A673 (cell line): ENCODE measurements at regions not wholly inside any gene's neighbourhood (a gene's known extent, or its start where the extent isn't known, plus 50 kb on each side); places are given as distances from the start of the nearest gene placed in this dataset.

Experiments
- BruUV-seq: library from RNA; stranded (reverse); fragments of 400-500 nt; replicated peaks from 2 replicates; lab custom pipeline; 2021; lab: Mats Ljungman, UMichigan
- CTCF ChIA-PET: fragments of 300-600 bp; sonication (Branson Sonifier 250); formaldehyde crosslinking; loops from one replicate; lab custom pipeline; 2022; ENCODE audit warnings: antibody characterized with exemption; lab: Charles Lee
- POLR2A ChIA-PET: fragments of 300-600 bp; sonication (Branson Sonifier 250); formaldehyde crosslinking; loops from one replicate; lab custom pipeline; 2022; ENCODE audit warnings: antibody characterized with exemption; ENCODE audit not compliant: low non-redundant PET; lab: Charles Lee
- DNase-seq: peaks from one replicate; pipeline ENCODE4 v3.0.0-alpha.2; 2015; ENCODE audit warnings: low spot score
- H3K27ac ChIP-seq: fragments of 200-600 bp; sonication (generic); 2 replicates; pipeline ENCODE4 v1.5.1; 2016; ENCODE audit warnings: mixed run types, low read depth, mild to moderate bottlenecking, mixed read lengths, antibody characterized with exemption, low read length; ENCODE audit not compliant: poor library complexity, severe bottlenecking
- H3K27me3 ChIP-seq: fragments of 200-600 bp; sonication (generic); replicated peaks from 2 replicates; pipeline ENCODE4 v1.6.1; 2017; ENCODE audit warnings: mixed run types, low read depth, mild to moderate bottlenecking, mixed read lengths, antibody characterized with exemption, low read length; ENCODE audit not compliant: insufficient read depth, poor library complexity
- H3K36me3 ChIP-seq: fragments of 200-600 bp; sonication (generic); 2 replicates; pipeline ENCODE4 v1.6.1; 2016; ENCODE audit warnings: mixed run types, mild to moderate bottlenecking, mixed read lengths, antibody characterized with exemption, low read length; ENCODE audit not compliant: insufficient read depth, poor library complexity, severe bottlenecking
- H3K4me1 ChIP-seq: fragments of 200-600 bp; sonication (generic); 2 replicates; pipeline ENCODE4 v1.6.1; 2017; ENCODE audit warnings: mixed run types, mild to moderate bottlenecking, mixed read lengths, antibody characterized with exemption, low read length; ENCODE audit not compliant: insufficient read depth, poor library complexity, severe bottlenecking
- H3K4me3 ChIP-seq: fragments of 200-600 bp; sonication (generic); 2 replicates; pipeline ENCODE4 v1.5.1; 2016; ENCODE audit warnings: low read depth, mixed run types, mild to moderate bottlenecking, mixed read lengths, low read length; ENCODE audit not compliant: poor library complexity, severe bottlenecking
- H3K9me3 ChIP-seq: fragments of 200-600 bp; sonication (generic); 2 replicates; pipeline ENCODE4 v1.6.1; 2016; ENCODE audit warnings: mixed run types, low read depth, mild to moderate bottlenecking, mixed read lengths, antibody characterized with exemption, low read length; ENCODE audit not compliant: poor library complexity, severe bottlenecking
- EZH2 ChIP-seq: fragments of 200-600 bp; sonication (generic); IDR thresholded peaks from 2 replicates; pipeline ENCODE4 v1.6.1; 2017; ENCODE audit warnings: borderline replicate concordance, low read depth, mild to moderate bottlenecking, mixed read lengths, antibody characterized with exemption, low read length; ENCODE audit not compliant: poor library complexity, severe bottlenecking
- intact Hi-C: fragments of 100-400 bp; cut with micrococcal nuclease; formaldehyde crosslinking; loops from one replicate; pipeline ENCODE4 v1.10.0; 2022; ENCODE audit not compliant: unreplicated experiment
- TF ChIP-seq, protein P1 (sequence below): fragments of 300-800, 200-600 bp; sonication (generic); conservative IDR thresholded peaks from 2 replicates; pipeline ENCODE4 v1.5.1; 2017; ENCODE audit warnings: low read depth, mild to moderate bottlenecking, antibody characterized with exemption, low read length, moderate library complexity, mixed read lengths

DNA sequence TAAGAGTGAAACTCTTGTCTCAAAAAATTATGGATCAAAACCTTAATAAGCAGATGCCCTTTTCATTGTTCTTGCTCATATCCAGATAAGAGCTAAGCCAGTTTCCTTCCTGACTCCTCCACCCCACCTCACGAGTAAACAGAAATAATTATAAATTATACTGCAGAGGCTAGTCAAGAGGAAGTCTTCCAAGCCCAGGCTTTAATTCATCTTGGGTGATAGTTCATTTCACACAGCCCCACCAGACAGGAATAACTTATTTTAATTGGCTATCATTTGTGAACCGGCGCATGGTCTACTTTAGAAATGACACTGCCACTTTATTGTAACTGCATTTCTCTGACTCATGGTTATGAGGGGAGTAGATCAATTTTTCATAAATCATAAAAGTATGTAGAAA lies 102.0 kb downstream of the BTBD3 start:
- DNase-seq = no peak
- Histone ChIP-seq H3K4me3 (no peak overlapping the region), H3K9me3 (no peaks in the 10 kb centered on the region), H3K27me3 (no peaks in the 10 kb centered on the region), H3K36me3 (no peaks in the 10 kb centered on the region), H3K27ac (no peak overlapping the region), H3K4me1 (no peaks in the 10 kb centered on the region)
- TF ChIP-seq EZH2 = no peak
- TF ChIP-seq, protein P1, sequence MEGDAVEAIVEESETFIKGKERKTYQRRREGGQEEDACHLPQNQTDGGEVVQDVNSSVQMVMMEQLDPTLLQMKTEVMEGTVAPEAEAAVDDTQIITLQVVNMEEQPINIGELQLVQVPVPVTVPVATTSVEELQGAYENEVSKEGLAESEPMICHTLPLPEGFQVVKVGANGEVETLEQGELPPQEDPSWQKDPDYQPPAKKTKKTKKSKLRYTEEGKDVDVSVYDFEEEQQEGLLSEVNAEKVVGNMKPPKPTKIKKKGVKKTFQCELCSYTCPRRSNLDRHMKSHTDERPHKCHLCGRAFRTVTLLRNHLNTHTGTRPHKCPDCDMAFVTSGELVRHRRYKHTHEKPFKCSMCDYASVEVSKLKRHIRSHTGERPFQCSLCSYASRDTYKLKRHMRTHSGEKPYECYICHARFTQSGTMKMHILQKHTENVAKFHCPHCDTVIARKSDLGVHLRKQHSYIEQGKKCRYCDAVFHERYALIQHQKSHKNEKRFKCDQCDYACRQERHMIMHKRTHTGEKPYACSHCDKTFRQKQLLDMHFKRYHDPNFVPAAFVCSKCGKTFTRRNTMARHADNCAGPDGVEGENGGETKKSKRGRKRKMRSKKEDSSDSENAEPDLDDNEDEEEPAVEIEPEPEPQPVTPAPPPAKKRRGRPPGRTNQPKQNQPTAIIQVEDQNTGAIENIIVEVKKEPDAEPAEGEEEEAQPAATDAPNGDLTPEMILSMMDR = no peak
- CTCF ChIA-PET = no interaction called here
- no TSS peak for BruUV-seq
- POLR2A ChIA-PET = no interaction called here
- intact Hi-C loops = no loop called here

DNA sequence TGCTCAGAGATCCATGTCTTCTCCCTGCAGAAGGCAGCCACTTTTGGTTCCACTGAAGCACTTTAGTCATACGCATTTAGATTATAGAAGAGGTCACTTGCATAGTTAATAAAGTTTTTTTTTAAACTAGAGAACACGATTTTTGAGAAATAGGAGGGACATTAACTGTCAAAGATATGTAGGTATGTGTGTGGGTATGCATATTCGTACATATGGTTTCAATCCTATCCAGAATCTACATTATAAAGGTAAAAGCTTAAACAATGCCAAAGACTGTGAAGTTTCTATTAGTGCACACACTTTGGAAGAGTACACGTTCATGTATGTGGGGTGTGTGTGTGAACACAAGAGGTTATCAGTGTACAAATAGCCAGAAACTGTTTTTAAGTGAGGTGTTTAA lies 103.2 kb downstream of the BTBD3 start:
- Histone ChIP-seq H3K4me3 (no peak overlapping the region), H3K4me1 (no peaks in the 10 kb centered on the region), H3K27me3 (no peaks in the 10 kb centered on the region), H3K36me3 (no peaks in the 10 kb centered on the region), H3K27ac (no peak overlapping the region), H3K9me3 (no peaks in the 10 kb centered on the region)
- DNase-seq = no peak
- intact Hi-C loops = no loop called here
- CTCF ChIA-PET = no interaction called here
- BruUV-seq = no TSS peak
- POLR2A ChIA-PET = no interaction called here
- no peak for TF ChIP-seq EZH2
- TF ChIP-seq, protein P1 = no peak

DNA sequence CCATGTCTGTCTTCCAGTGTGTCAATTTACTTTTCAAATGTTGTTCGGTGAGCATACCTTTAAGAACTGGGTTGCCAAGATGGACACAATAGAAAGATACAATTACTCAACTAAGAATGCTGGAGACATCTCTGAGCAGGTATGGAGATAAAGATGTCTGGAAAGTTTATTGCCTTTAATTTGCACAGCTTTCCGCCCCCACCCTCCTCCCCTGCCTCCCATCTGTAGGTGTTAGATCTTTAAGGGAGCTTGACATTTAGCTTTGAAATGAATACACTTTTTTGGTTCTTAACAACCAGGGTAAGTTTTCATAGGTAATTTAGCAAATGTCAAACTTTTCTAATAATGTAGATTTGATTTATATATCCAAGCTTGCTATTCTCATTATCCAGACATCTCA lies 104.4 kb downstream of the BTBD3 start:
- ChIA-PET POLR2A (no interaction called here), CTCF (no interaction called here)
- intact Hi-C loops = no loop called here
- no peak for TF ChIP-seq EZH2
- TF ChIP-seq, protein P1 = no peak
- Histone ChIP-seq H3K36me3 (no peaks in the 10 kb centered on the region), H3K27me3 (no peaks in the 10 kb centered on the region), H3K4me3 (no peak overlapping the region), H3K4me1 (no peaks in the 10 kb centered on the region), H3K27ac (no peak overlapping the region), H3K9me3 (no peaks in the 10 kb centered on the region)
- BruUV-seq = no TSS peak
- no peak for DNase-seq
